OCI-LY7 (cell line): ENCODE measurements at regions not wholly inside any gene's neighbourhood (a gene's known extent, or its start where the extent isn't known, plus 50 kb on each side); places are given as distances from the start of the nearest gene placed in this dataset.

ENCODE experiments used
- EZH2phosphoT487 ChIP-seq: fragments of 200-600 bp; sonication (generic); IDR thresholded peaks from 2 replicates; pipeline ENCODE4 v1.6.1; 2018; ENCODE audit warnings: low read depth, borderline replicate concordance, mild to moderate bottlenecking, mixed run types, antibody characterized with exemption, low read length, moderate library complexity, mixed read lengths
- TF ChIP-seq, protein P1 (sequence below): fragments of 200-600 bp; sonication (generic); conservative IDR thresholded peaks from 2 replicates; pipeline ENCODE4 v1.5.1; 2014; ENCODE audit warnings: mild to moderate bottlenecking, antibody characterized with exemption, low read length, moderate library complexity, mixed read lengths

- no peak for TF ChIP-seq EZH2phosphoT487
- TF ChIP-seq, protein P1, sequence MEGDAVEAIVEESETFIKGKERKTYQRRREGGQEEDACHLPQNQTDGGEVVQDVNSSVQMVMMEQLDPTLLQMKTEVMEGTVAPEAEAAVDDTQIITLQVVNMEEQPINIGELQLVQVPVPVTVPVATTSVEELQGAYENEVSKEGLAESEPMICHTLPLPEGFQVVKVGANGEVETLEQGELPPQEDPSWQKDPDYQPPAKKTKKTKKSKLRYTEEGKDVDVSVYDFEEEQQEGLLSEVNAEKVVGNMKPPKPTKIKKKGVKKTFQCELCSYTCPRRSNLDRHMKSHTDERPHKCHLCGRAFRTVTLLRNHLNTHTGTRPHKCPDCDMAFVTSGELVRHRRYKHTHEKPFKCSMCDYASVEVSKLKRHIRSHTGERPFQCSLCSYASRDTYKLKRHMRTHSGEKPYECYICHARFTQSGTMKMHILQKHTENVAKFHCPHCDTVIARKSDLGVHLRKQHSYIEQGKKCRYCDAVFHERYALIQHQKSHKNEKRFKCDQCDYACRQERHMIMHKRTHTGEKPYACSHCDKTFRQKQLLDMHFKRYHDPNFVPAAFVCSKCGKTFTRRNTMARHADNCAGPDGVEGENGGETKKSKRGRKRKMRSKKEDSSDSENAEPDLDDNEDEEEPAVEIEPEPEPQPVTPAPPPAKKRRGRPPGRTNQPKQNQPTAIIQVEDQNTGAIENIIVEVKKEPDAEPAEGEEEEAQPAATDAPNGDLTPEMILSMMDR, result no peak
These were observed 152.3 kb upstream of the RAB4A start for GRCh38 chr1:229118477-229119061.
